ENCODE measurements at regions not wholly inside any gene's neighbourhood (a gene's known extent, or its start where the extent isn't known, plus 50 kb on each side); places are given as distances from the start of the nearest gene placed in this dataset.
"Not testable (repeated sequence)": the region's sequence is repeated elsewhere in the genome, so short reads cannot be mapped to it uniquely, and the experiment has no call there.

DNA sequence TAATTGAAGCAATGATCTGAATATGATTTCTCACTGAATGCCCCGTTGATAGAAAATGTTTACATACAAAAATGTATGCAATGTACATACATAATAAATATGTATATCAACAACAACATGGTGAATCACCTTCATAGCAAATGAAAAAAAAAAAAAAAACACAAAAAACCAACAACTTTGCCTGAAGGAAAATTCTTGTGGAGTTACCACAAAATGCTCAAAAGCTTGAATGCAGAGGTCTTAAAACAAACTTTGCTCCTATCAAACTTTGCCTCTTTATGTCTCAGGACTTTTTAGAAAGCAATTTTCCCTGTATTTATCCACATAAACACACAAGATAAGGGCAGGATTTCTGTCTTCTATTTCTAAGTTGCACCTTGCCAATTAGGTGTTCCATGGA, 92.9 kb upstream of the SIX2 start:
- Mint-ChIP-seq H3K4me1 (no peaks in the 10 kb centered on the region), H3K27me3 (peaks cover 16% of the 10 kb centered on the region), H3K36me3 (no peaks in the 10 kb centered on the region), H3K4me3 (no peak overlapping the region), H3K27ac (no peak overlapping the region), H3K9me3 (peaks cover 5% of the 10 kb centered on the region)

- peaks cover 17% of the 10 kb centered on the region for H3K27me3 Mint-ChIP-seq
- H3K4me3 Mint-ChIP-seq = no peak overlapping the region
- no peaks in the 10 kb centered on the region for H3K36me3 Mint-ChIP-seq
- H3K4me1 Mint-ChIP-seq = no peaks in the 10 kb centered on the region
- H3K9me3 Mint-ChIP-seq = peaks cover 5% of the 10 kb centered on the region
- no peak overlapping the region for H3K27ac Mint-ChIP-seq
Measured at GRCh38 chr2:45096996-45097395, 87.7 kb upstream of the SIX2 start.

DNA sequence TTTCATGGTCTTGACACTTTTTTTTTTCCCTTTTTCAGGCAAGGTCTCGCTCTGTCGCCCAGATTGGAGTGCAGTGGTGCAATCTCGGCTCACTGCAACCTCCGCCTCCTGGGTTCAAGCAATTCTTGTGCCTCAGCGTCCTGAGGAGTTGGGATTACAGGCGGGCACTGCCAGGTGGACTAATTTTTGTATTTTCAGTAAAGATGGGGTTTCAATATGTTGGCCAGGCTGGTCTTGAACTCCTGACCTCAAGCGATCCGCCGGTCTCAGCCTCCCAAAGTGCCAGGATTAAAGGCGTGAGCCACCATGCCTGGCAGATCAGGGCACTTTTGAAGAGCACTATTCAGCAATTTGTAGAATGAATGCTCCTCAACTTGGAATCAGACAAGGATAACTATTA, 86.8 kb upstream of the SIX2 start:
- not testable (repeated sequence) for H3K27ac Mint-ChIP-seq, H3K4me3 Mint-ChIP-seq, H3K9me3 Mint-ChIP-seq, H3K36me3 Mint-ChIP-seq, H3K4me1 Mint-ChIP-seq
- H3K27me3 Mint-ChIP-seq = peaks cover 17% of the 10 kb centered on the region

DNA sequence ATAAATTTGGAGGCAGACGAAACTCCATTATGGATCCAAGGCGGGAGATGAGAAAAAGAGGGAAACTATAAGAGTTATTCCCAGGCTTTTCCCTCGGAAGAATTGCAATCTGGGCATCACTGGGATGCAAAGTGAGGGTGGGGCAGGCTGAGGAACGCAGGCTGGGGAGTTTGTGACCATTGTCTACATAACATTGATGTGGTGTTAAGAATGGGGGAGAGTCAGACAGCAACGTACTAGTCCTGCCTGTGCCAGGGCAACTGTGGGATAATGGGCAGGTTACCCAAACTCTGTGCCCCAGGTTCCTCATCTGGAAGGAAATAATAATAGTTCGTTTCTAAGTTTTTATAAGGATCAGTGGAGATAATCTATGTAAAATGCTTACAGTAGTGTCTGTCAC, 84.4 kb upstream of the SIX2 start:
- H3K4me3 Mint-ChIP-seq = no peak overlapping the region
- no peaks in the 10 kb centered on the region for H3K36me3 Mint-ChIP-seq
- no peaks in the 10 kb centered on the region for H3K4me1 Mint-ChIP-seq
- no peak overlapping the region for H3K27ac Mint-ChIP-seq
- H3K9me3 Mint-ChIP-seq = peaks cover 5% of the 10 kb centered on the region
- H3K27me3 Mint-ChIP-seq = peaks cover 15% of the 10 kb centered on the region

- Mint-ChIP-seq H3K4me1 (no peaks in the 10 kb centered on the region), H3K27me3 (peaks cover 15% of the 10 kb centered on the region), H3K9me3 (peaks cover 5% of the 10 kb centered on the region), H3K36me3 (no peaks in the 10 kb centered on the region), H3K4me3 (no peak overlapping the region), H3K27ac (no peak overlapping the region)
Measured at GRCh38 chr2:45093181-45093580, 83.9 kb upstream of the SIX2 start.

DNA sequence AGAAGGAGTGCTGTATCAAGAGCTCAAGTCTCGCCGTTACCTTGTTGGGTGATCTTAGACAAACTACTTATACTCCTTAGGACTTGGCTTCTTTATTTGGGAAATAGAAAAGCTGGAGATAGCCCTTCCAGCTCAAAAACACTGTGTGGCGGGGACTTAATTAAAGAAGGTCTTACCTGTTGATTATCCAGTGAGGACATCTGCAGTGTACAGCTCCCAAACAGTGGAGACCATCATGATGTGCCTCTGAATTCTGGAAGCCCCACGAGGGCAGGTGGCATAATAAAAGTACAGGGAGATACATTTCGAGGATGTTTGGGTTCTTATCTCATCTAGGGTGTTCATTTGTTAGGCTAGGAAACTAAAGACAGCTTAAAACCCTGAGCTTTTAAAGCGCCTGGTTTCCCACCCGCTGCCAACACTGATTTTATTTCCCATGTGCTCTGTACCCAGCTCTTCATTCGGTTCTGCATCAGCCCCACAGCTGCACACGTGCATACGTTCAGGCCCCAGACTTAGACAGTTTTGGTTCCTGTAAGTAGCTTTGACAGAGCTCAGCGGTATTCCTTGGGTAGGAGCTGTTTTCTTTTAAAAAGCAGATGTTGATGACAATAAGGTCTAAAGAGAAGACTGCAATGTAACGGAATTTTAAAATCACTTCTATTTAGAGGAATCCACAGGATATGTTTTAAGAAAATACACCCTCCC, 80.5 kb upstream of the SIX2 start:
- H3K4me3 Mint-ChIP-seq = no peak overlapping the region
- peaks cover 13% of the 10 kb centered on the region for H3K27me3 Mint-ChIP-seq
- no peaks in the 10 kb centered on the region for H3K36me3 Mint-ChIP-seq
- no peak overlapping the region for H3K27ac Mint-ChIP-seq
- H3K4me1 Mint-ChIP-seq = no peaks in the 10 kb centered on the region
- H3K9me3 Mint-ChIP-seq = no peaks in the 10 kb centered on the region

DNA sequence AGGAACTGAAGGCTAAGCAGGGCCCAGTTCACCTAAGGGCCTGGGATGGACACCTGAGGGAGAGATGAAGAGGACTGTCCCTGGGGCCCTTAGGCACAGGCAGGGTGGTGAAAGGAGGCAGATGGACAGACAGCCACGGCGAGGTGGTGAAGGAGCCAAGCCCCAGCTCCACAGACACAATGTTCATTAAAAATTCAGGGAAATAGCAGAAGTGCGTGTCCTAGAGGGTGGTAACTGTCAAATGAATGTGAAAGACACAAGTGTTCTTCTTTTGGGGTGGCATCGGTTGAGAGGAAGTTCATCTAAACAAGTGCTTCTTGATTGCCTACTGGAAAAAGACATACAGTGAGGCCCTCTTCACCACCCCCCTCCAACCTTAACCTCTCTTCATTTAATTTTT, 76.2 kb upstream of the SIX2 start:
- H3K36me3 Mint-ChIP-seq = no peaks in the 10 kb centered on the region
- H3K4me3 Mint-ChIP-seq = no peak overlapping the region
- no peaks in the 10 kb centered on the region for H3K4me1 Mint-ChIP-seq
- no peak overlapping the region for H3K27ac Mint-ChIP-seq
- H3K27me3 Mint-ChIP-seq = peaks cover 6% of the 10 kb centered on the region
- H3K9me3 Mint-ChIP-seq = no peaks in the 10 kb centered on the region

- H3K4me3 Mint-ChIP-seq = no peak overlapping the region
Measured at GRCh38 chr2:45084361-45085020, 75.2 kb upstream of the SIX2 start.

GRCh38 chr2:45083175-45083574, 73.9 kb upstream of the SIX2 start:
- H3K27me3 Mint-ChIP-seq = peaks cover 6% of the 10 kb centered on the region
- H3K27ac Mint-ChIP-seq = no peak overlapping the region
- H3K9me3 Mint-ChIP-seq = no peaks in the 10 kb centered on the region
- no peaks in the 10 kb centered on the region for H3K36me3 Mint-ChIP-seq
- H3K4me1 Mint-ChIP-seq = no peaks in the 10 kb centered on the region
- no peak overlapping the region for H3K4me3 Mint-ChIP-seq

More at GRCh38 chr2:45084361-45085020, 75.2 kb upstream of the SIX2 start:
- H3K27me3 Mint-ChIP-seq = peaks cover 6% of the 10 kb centered on the region
- H3K27ac Mint-ChIP-seq = no peak overlapping the region
- no peaks in the 10 kb centered on the region for H3K4me1 Mint-ChIP-seq
- H3K9me3 Mint-ChIP-seq = no peaks in the 10 kb centered on the region
- H3K36me3 Mint-ChIP-seq = no peaks in the 10 kb centered on the region

DNA sequence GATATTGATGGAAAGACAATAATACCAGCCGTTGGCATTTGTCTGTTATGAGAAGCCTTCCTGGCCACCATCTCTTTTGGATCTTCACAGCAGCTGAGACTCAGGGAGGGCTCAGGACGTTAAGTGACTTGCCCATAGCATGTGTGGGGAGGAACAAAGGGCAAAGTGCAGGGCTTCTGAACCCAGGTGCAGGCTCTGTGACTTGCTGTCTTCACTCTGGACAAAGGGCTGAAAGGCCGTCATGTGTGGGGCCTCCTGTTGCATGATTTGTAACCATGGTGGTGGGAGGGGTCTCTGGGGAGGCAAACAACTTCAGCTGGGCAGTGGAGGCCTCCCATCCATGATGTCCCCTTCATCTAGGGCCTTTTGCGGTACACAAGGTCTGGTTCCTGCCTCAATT, 65.5 kb upstream of the SIX2 start:
- H3K4me1 Mint-ChIP-seq = no peaks in the 10 kb centered on the region
- no peak overlapping the region for H3K27ac Mint-ChIP-seq
- H3K4me3 Mint-ChIP-seq = no peak overlapping the region
- H3K9me3 Mint-ChIP-seq = no peaks in the 10 kb centered on the region
- peaks cover 11% of the 10 kb centered on the region for H3K27me3 Mint-ChIP-seq
- no peaks in the 10 kb centered on the region for H3K36me3 Mint-ChIP-seq

DNA sequence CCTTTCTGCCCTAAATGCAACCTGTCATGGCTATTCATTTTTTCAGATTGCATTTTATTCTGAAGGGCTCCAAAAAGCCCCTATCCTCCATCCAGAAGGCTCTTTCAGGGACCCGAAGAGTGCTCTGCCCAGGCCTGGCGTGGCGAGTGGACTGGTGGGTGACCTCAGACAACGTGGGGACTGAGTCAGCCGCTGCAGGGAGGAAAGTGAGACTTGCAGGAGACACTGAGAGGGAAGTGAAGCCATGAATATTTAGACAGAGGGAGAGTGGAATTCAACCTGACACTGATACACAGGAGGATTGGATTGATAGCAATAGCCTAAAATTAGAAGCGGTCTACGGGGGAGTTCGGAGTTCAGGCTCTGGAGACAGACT, 63.6 kb upstream of the SIX2 start:
- H3K4me3 Mint-ChIP-seq = no peak overlapping the region
- H3K9me3 Mint-ChIP-seq = no peaks in the 10 kb centered on the region
- H3K4me1 Mint-ChIP-seq = no peaks in the 10 kb centered on the region
- no peaks in the 10 kb centered on the region for H3K36me3 Mint-ChIP-seq
- H3K27me3 Mint-ChIP-seq = peaks cover 15% of the 10 kb centered on the region
- no peak overlapping the region for H3K27ac Mint-ChIP-seq

DNA sequence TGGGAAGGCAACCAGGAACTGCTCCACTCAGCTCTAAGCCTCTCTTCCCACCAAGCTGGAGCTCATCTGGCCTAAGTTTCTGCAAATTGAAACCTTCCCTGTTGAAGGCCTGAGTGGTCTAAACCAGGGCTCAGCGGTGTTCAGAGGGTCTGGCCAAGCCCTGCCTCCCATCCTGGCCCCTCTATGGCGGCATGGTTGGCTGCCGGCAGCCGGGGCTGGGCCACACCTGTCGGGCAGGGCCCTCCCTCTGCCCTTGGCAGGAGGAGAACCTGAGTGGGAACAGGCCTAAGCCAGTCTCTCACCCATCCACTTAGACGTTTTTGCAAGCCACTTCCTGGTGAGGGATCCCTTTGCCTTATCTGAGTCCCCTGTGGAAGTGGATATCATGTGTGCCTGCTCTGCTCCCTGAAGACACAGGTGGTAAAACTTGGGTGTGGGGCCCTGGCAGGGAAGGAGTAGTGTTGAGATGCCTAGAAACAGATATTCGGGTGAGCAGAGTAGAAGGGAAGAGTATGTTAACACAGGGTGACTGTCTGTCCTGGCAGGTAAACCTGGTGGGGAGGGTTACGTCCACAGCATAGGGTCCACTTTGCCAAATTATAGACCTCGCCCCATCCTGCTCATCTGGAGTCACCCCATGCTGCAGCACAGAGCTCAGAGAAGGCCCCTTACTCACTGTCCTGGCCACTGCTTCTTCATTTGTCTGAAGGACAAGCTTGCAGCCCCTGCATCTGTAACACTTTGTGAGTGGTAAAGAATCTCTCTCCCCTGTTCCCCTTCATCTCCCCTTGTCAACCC, 63.0 kb upstream of the SIX2 start:
- H3K9me3 Mint-ChIP-seq = no peaks in the 10 kb centered on the region
- H3K27me3 Mint-ChIP-seq = peaks cover 15% of the 10 kb centered on the region
- no peak overlapping the region for H3K4me3 Mint-ChIP-seq
- no peaks in the 10 kb centered on the region for H3K36me3 Mint-ChIP-seq
- H3K4me1 Mint-ChIP-seq = no peaks in the 10 kb centered on the region
- no peak overlapping the region for H3K27ac Mint-ChIP-seq

- Mint-ChIP-seq H3K27ac (no peak overlapping the region), H3K4me1 (no peaks in the 10 kb centered on the region), H3K9me3 (no peaks in the 10 kb centered on the region), H3K27me3 (peaks cover 18% of the 10 kb centered on the region), H3K4me3 (no peak overlapping the region), H3K36me3 (no peaks in the 10 kb centered on the region)
Measured at GRCh38 chr2:45070113-45070652, 60.9 kb upstream of the SIX2 start.

DNA sequence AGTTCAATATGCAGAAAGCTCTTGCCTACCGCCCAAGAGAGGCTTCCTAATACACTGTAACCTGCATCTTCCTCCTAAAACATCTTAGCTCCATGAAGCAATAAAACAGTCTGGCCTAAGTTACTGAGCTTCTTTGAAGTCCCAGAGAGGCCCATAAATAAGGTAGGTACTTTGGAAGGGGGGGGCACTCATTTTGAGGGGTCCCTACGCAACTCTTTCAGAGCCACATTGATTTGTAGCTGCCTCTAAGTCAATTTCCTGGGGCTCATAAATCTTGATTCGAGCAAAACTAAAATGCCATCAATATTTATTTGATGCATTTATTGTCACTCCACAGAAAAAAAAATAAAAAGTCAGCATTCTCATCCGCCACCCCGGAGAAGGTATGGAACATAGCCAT, 60.4 kb upstream of the SIX2 start:
- no peaks in the 10 kb centered on the region for H3K4me1 Mint-ChIP-seq
- H3K9me3 Mint-ChIP-seq = no peaks in the 10 kb centered on the region
- no peak overlapping the region for H3K27ac Mint-ChIP-seq
- no peaks in the 10 kb centered on the region for H3K36me3 Mint-ChIP-seq
- peaks cover 18% of the 10 kb centered on the region for H3K27me3 Mint-ChIP-seq
- H3K4me3 Mint-ChIP-seq = no peak overlapping the region

- no peaks in the 10 kb centered on the region for H3K9me3 Mint-ChIP-seq
- H3K36me3 Mint-ChIP-seq = no peaks in the 10 kb centered on the region
- peaks cover 18% of the 10 kb centered on the region for H3K27me3 Mint-ChIP-seq
- H3K4me3 Mint-ChIP-seq = no peak overlapping the region
- H3K4me1 Mint-ChIP-seq = no peaks in the 10 kb centered on the region
- H3K27ac Mint-ChIP-seq = no peak overlapping the region
Measured at GRCh38 chr2:45068571-45069140, 59.4 kb upstream of the SIX2 start.

Measured in activated naive CD4-positive, alpha-beta T cell treated with anti-CD3 and anti-CD28 coated beads, Interleukin-2, amount 50 U/mL, for 24 hours (primary cell).